Amniotic stem cell (primary cell): ENCODE measurements at regions not wholly inside any gene's neighbourhood (a gene's known extent, or its start where the extent isn't known, plus 50 kb on each side); places are given as distances from the start of the nearest gene placed in this dataset.
"Not testable (repeated sequence)": the region's sequence is repeated elsewhere in the genome, so short reads cannot be mapped to it uniquely, and the experiment has no call there.

Source experiments
- DNase-seq: peaks from one replicate; lab custom pipeline; 2025; lab: John Stamatoyannopoulos, UW

- DNase-seq: no peak
Observed at GRCh38 chr4:126344472-126344871, 1029.7 kb downstream of the FAT4 start.

- DNase-seq: no peak
Observed at GRCh38 chr4:126346654-126347053, 1031.9 kb downstream of the FAT4 start.

- DNase-seq: no peak
Observed at GRCh38 chr4:126354784-126355183, 1040.0 kb downstream of the FAT4 start.

- no peak for DNase-seq
Observed at GRCh38 chr4:126358041-126358440, 1043.3 kb downstream of the FAT4 start.

- DNase-seq: no peak
Observed at GRCh38 chr4:126361287-126361686, 1046.5 kb downstream of the FAT4 start.

GRCh38 chr4:126364311-126364911 lies 1049.7 kb downstream of the FAT4 start:
- no peak for DNase-seq

- DNase-seq: no peak
Observed at GRCh38 chr4:126369076-126369475, 1054.3 kb downstream of the FAT4 start.

GRCh38 chr4:126372634-126373033 lies 1057.9 kb downstream of the FAT4 start:
- no peak for DNase-seq

- DNase-seq: no peak
Observed at GRCh38 chr4:126375462-126376054, 1060.8 kb downstream of the FAT4 start.

GRCh38 chr4:126385954-126386353 lies 1071.2 kb downstream of the FAT4 start:
- DNase-seq: no peak

- DNase-seq: no peak
Observed at GRCh38 chr4:126386512-126386911, 1071.8 kb downstream of the FAT4 start.

- no peak for DNase-seq
Observed at GRCh38 chr4:126395664-126396063, 1080.9 kb downstream of the FAT4 start.

GRCh38 chr4:126396121-126396520 lies 1081.4 kb downstream of the FAT4 start:
- DNase-seq: no peak

GRCh38 chr4:126396703-126397102 lies 1081.9 kb downstream of the FAT4 start:
- DNase-seq: no peak

GRCh38 chr4:126404549-126404948 lies 1089.8 kb downstream of the FAT4 start:
- DNase-seq: no peak

GRCh38 chr4:126405369-126405982 lies 1090.7 kb downstream of the FAT4 start:
- DNase-seq: no peak

GRCh38 chr4:126409746-126410145 lies 1095.0 kb downstream of the FAT4 start:
- no peak for DNase-seq

- no peak for DNase-seq
Observed at GRCh38 chr4:126411047-126411446, 1096.3 kb downstream of the FAT4 start.

- DNase-seq: not testable (repeated sequence)
Observed at GRCh38 chr4:126412310-126412709, 1097.6 kb downstream of the FAT4 start.

GRCh38 chr4:126414741-126415140 lies 1100.0 kb downstream of the FAT4 start:
- DNase-seq: no peak

GRCh38 chr4:126419266-126419665 lies 1104.5 kb downstream of the FAT4 start:
- DNase-seq: no peak

- DNase-seq: no peak
Observed at GRCh38 chr4:126427853-126428252, 1113.1 kb downstream of the FAT4 start.

GRCh38 chr4:126431049-126431448 lies 1116.3 kb downstream of the FAT4 start:
- DNase-seq: no peak

GRCh38 chr4:126435491-126435890 lies 1120.7 kb downstream of the FAT4 start:
- DNase-seq: no peak
